ENCODE measurements at regions not wholly inside any gene's neighbourhood (a gene's known extent, or its start where the extent isn't known, plus 50 kb on each side); places are given as distances from the start of the nearest gene placed in this dataset.
"Not testable (repeated sequence)": the region's sequence is repeated elsewhere in the genome, so short reads cannot be mapped to it uniquely, and the experiment has no call there.

GRCh38 chr12:63724825-63725224, 54.9 kb upstream of the RXYLT1 start:
- not testable (repeated sequence) for DNase-seq (ENCODE audit: insufficient read length, low spot score)
- peak; percentile 33 for FAIRE-seq
